ENCODE measurements at regions not wholly inside any gene's neighbourhood (a gene's known extent, or its start where the extent isn't known, plus 50 kb on each side); places are given as distances from the start of the nearest gene placed in this dataset.
"Not testable (repeated sequence)": the region's sequence is repeated elsewhere in the genome, so short reads cannot be mapped to it uniquely, and the experiment has no call there.

DNA sequence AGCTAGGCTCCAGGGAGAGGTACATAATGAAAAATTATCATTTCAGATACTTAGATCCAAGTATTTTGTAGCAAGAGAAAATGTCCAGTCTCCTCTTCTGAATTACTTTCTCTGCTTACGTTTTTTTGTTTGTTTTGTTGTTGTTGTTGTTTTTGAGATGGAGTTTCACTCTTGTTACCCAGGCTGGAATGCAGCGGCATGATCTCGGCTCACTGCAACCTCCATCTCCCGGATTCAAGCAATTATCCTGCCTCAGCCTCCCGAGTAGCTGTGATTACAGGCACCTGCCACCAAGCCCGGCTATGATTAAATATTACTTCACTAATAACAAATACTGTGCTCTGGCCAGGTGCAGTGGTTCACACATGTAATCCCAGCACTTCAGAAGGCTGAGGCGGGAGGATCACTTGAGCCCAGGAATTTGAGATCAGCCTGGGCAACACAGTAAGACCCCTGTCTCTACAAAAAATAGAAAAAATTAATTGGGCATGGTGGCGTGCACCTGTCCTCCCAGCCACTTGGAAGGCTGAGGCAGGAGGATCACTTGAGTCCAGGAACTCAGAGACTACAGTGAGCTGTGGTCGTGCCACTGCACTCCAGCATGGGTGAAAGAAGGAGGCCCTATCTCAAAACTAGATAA is 155.0 kb upstream of the JARID2 start:
- DNase-seq, result no peak

DNA sequence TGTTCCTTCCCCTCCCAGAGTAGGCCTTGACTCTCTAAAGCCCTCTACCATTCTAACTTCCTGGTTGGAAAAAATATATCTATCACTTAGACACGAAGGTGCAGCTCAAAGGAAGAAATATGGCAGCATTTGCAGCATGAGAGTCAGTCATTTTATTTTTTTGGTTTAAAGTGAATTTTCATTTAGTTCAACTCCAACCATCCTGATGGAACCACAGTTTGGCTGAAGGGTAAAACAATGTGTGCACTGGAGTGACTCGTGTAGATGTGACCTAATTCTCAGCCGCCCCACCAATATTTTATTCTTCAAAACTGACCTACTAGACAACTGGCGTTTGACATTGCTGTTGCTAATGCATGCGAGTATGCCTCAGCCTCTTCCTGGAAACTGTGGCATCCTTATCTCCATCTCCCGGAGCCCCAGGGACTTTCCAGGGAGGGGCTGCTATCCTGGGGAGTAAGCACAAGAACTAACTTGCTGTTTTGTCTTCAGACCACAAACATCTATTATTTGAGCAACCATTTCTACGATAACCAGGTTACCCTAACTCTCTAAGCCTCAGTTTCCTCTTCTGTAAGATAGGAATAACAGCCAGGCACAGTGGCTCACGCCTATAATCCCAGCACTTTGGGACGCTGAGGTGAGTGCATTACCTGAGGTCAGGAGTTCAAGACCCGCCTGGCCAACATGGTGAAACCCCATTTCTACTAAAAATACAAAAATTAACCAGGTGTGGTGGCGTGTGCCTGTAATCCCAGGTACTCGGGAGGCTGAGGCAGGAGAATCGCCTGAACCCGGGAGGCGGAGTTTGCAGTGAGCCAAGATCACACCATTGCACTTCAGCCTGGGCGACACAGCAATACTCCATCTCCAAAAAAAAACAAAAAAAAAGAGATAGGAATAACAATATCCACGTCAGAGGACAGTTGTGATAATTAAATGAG is 148.7 kb upstream of the JARID2 start:
- no peak for DNase-seq

DNA sequence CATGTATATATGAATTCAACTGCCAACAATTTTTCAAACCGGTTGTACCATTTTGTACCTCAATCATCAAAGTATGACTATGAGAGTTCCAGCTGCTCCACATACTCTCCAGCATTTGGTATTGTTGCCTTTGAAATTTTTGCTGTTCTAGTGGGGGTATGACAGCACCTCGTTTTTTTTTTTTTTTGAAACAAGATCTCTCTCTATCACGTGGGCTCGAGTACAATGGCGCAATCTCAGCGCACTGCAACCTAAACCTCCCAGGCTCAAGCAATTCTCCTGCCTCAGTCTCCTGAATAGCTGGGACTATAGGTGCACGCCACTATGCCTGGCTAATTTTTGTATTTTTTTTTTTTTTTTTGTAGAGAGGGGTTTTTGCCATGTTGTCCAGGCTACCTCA is 144.7 kb upstream of the JARID2 start:
- DNase-seq, result no peak

DNA sequence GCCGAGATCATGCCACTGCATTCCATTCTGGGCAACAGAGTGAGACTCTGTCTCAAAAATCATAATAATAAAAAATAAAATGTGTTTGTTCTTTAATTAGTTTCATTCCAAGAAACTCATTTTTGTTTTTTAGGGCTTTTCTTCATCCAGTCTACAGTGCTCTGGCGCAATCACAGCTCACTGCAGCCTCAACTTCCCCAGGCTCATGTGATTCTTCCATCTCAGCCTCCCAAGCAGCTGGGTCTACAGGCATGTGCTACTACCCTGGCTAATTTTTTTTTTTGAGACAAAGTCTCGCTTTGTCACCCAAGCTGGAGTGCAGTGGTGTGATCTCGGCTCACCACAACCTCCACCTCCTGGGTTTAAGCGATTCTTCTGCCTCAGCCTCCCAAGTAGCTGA is 143.6 kb upstream of the JARID2 start:
- DNase-seq, result no peak

DNA sequence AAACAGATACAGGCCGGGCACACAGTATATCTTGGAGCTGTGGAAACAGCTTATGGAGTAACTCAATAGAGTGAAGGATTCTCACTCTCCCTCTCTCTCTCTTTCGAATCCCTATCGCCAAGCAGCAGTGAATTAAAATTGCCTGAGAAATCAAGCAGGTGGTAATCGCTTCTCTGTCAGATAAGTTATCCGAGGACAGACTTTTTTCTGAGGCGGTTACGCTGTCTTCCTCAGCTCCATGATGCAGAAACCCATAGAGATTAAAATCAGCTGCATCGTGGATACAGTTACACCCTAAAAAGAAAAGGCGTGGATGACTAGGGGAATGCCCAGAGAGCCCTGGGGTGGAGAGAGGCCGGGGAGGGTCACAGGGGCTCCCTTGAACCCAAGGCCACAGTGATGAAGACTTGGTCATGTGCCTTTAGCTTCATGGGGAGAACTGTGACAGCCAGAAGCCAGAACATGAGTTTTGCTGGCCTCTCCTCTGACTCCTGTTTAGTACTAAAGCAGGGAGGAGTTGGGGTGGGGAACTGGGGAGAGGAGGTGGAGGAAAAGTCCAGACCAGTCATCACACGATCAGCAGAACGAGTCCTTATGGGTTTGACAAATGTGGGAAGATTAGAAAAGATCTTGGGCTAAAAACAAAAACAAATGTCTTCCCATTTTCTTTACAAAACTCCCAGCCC is 138.8 kb upstream of the JARID2 start:
- no peak for DNase-seq

DNA sequence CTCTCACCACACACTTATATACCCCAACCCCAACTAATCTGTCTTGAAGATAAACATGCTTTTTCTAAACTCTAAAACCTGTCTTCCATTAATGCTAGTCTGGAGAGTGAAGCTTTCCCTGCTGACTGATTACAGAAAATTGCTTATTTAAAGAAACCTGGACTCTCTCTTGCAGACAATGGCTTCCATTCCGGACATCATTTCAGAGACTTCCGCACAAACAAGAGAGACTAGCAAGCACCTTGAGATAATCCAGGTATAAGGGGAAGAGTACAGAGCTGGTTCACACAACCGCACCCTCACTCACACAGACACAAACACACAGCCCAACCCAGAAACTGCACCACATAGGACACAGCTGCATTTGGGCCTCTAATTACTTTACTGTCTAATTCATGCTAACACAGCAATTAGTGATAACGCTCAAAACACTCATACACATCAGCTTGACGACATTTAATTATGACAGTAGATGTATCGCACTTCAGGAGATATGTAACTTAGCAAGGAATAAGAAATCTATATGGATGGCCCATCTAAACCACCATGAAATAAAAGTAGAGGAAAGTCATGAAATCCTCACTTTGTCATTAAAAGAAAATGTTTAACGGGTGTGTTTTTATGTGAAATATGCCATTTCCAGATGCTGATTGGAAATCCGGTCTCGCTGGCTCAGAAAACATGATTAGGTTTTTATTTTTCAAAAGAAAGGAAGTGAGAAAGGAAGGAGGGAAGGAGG is 138.1 kb upstream of the JARID2 start:
- no peak for DNase-seq

DNA sequence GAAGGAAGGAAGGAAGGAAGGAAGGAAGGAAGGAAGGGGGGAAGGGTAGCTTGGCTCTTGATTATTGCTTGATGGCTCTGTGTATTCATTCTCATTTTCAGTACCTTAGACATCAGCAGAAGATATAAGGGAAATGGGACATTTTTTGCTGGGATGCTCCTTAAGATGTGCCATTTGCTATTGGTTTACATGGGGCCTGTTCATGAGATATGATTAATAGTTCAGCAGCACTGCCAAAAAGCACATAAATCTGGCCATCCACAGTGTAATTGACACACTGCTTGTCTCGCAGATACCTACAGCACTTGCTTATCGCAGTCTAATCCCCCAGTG is 137.5 kb upstream of the JARID2 start:
- no peak for DNase-seq

DNA sequence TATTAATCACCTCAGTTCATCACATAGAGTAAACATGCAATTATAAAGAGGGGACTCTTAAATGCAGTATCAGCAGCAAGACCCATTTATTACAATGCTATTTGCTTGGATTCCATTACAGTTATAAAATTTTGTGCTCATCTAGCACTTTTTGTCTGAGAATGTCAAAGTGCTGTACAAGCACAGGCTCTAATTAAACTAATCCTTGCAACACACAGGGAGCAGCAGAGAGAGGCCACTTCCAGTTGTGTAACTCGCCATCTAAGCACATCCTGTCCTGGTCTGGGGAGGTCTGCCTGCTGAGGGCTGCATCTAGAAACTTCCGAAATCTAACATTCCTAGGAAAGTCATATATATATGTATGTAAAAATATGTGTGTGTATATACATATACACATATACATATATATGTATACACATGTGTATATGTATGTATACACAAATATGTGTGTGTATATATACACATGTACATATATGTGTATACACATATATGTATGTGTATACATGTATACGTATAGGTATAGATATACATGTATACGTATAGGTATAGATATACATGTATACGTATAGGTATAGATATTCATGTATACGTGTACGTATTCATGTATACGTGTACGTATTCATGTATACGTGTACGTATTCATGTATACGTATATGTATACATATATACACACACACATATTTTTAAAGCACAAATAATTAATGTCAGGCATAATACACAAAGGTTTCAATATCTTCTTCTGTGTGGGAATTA is 136.4 kb upstream of the JARID2 start:
- no peak for DNase-seq

DNA sequence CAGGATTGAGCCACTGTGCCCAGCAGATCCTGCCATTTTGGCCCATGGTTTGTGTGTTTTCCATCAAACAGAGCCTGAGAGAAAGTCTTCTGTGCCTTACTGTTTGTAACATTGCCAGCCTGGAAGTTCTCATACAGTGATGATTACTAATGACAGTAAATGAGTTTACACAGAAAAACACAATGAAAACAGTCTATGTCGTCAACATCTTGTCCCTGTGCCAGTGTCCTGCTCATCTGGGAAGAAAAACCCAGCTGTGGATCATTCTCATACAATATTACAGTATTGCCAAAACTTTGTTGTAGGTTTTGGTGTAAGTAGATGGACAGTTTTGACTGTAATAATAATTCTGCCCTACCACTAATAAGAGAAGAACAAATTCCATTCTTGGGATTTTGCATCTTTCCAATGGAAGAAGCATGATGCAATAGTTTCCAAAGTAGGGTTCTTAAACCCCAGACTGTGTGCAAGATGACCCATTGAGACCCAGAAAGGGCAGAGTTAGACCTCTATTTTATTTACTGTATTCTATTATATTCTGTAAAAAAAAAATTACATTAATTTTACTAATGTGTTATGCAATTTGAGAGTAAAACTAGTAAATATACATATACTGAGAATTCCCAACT is 135.0 kb upstream of the JARID2 start:
- DNase-seq, result no peak

DNA sequence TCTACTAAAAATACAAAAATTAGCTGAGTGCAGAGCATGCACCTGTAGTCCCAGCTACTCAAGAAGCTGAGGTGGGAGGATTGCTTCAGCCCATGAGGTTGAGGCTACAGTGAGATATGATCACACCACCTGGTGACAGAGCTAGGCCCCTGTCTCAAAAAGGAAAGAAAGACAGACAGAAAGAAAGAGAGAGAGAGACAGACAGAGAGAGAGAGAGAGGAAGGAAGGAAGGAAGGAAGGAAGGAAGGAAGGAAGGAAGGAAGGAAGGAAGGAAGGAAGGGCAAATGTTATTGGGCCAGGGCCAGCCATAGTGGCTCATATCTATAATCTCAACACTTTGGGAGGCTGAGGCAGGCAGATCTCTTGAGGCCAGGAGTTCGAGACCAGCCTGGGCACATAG is 134.3 kb upstream of the JARID2 start:
- not testable (repeated sequence) for DNase-seq

DNA sequence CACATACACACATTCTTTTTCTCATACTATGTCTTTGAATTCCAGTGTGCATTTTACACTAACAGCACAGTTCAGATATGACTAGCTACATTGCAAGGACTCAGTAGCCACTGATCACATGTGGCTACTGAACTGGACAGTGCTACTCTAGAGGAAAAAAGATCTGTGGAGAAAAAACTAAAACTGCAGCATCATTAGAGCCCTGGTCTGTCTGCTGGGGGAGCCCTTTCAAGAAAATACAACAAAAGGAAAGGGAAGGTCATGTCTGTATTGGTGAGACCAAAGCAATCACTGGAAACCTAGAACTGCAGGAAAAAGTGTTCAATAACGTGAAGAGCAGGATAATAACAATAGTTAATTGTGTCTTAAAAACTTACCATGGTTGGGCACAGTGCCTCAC is 132.3 kb upstream of the JARID2 start:
- no peak for DNase-seq

DNA sequence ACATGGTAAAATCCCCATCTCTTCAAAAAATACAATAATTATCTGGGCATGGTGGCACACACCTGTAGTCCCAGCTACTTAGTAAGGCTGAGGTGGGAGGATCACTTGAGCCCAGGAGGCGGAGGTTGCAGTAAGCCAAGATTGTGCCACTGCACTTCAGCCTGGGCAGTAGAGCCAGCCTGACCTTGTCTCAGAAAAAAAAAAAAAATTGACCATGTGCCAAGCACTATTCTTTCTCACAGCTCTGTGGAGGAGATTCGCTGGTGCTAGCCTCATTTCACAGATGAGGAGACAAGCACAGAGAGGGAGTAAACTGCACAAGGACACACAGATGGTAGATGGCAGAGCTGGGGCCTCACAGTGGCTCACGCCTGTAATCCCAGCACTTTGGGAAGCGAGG is 131.8 kb upstream of the JARID2 start:
- DNase-seq, result no peak

DNA sequence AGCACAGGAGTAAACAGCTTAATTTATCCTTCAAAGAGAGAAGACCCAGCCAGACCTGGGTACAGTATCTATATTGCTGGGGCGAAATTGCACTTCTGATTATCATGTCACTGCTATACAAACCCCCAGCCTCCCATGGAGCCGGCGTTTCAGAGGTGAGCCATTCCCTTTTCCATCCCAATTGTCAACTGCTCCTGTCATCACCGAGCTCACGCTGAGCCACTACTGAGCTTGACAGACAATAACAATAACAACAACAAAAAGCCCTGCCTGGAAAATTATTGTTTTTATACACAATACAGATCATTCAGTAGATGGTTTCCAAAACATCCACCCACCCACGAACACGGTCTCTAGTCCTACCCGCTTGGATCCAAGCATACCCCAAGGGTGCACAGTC is 129.0 kb upstream of the JARID2 start:
- DNase-seq, result no peak

DNA sequence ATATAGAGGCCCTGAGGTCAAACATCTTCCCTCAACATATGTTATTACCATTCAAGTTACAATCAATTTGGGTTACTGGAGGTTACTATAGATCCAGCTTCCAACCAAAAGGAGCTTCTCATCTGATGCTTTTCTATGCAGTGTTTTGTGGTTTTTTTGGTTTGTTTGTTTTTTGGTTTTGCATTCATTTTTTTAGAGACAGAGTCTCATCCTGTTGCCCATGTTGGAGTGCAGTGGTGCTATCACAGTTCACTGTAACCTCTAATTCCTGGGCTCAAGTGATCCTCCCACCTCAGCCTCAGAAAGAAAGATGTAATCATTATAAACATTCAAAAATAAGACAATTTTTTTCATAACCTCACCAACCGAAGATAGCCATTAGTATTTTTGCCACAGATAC is 124.4 kb upstream of the JARID2 start:
- no peak for DNase-seq

DNA sequence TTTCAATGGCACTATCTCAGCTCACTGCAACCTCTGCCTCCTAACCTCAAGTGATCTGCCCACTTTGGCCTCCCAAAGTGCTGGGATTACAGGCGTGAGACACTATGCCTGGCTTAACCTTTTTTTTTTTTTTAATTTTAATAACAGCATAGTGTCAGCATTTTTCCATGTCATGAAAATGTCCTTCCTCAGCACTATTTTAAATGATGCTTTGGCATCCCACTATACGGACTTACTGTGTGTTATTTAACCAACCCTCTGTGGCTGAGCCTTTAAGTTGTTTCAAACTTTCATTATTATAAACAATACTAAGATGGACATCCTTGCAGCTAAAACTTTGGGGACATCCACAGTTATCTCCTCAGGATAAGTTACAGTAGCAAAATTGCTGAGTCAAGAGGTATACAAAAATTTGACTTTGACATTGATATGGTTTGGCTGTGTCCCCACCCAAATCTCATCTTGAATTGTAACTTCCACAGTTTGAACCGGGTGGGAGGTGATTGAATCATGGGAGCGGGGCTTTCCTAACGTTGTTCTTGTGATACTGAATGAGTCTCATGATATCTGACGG is 123.8 kb upstream of the JARID2 start:
- no peak for DNase-seq

DNA sequence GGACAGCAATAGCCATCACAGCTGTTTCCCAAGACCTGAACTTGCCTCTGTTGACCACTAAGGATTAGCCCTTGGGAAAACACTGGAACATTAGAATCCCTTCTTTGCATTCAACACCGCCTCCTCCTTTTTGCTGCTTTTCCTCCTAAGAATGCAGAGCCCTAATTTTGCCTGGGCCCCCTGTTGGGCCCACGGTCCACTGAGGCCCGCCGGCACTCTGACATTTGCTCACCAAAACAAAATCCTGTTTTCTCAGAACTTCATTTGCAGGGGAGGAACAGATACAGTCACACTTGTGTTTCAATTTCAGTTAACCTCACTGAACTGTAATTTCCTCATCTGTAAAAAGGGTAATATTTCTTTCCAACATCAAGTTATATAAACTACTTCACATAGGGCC is 116.0 kb upstream of the JARID2 start:
- no peak for DNase-seq

DNA sequence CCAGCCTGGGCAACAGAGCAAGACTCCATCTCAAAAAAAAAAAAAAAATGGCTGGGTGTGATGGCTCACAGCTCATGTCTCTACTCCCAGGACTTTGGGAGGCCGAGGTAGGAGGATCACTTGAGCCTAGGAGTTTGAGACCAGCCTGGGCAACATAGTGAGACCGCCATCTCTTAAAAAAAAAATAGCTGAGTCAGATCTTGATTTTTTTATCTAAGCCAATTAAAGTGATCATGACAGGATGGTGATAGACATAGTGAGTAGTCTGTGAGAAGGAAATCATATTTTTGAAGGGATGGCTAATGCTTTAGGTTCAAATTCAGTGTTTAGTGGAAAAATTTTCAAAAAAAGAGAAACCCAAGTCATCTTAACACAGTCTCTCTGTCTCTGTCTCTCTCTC is 114.6 kb upstream of the JARID2 start:
- DNase-seq, result no peak

DNA sequence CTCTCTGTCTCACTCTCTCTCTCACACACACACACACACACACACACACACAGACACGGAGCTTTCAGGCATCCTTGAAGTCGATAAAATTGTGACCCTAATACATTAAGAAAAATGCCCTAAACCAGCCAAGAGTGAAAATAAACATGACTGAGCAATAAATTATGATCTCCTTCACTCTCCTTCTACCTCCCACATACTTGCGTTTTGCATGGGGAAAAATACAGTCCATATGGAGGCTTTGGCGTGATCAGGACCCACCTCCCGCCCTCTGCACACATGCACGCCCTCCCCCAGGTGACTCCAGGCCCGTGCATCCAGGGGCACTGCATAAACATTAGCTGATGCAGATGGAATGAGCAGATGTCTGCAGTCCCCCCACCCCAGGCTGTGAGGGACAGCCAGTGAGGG is 114.2 kb upstream of the JARID2 start:
- DNase-seq, result no peak

DNA sequence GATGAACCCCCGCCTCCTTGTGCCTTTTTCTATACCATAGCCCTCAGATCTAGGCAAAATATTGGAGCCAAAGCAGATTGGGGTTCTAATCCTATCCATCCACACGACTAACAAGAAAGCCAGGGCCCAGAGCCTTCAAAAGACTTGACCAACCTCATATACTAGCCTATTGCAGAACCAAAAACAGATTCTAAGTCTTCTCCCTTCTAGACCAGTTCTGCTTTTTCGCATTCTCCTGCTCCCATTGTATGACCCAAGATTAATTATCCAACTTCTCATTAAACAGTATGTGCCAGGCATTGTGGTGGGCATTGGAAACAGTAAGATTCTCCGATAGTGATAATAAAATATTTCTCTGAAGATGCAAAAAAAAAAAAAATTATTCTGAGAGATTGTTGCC is 113.7 kb upstream of the JARID2 start:
- DNase-seq, result no peak

DNA sequence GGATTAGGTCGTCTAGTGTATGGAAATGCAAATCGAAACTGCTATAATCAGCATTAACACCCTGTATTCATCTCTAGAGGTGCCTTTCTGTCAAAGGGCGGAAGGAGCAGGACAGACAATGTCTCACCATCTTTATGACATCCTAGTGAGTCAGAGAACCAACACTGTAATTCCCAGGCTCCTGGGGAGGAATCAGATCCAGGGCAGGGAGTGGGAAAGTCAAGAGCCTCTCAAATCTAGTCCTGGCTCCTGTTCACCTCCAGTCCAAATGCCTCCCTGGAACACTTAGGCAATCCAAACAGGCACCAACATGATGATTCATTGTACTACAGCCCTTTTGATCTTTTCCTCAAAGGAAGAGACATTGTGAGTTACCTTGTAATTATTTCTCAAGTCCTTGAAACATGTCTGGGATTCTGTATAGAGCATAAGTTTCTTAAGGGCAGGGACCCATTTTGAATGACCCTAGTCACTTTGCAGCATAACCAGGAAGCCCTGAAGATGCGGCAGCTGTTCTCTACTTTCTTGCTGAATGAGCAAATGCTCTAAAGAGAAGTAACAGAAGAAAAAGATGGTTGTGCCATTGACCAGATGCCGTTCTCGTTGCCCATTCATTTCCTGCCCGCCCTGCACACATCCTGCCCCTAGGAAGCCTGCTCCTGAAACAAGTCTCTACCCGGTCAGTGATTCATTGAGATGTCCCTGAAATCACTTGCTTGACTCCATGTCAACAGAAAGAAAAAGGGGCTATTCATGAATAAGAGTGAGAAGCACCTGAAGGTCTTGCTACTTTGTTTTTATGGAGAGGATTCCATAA is 112.8 kb upstream of the JARID2 start:
- no peak for DNase-seq

DNA sequence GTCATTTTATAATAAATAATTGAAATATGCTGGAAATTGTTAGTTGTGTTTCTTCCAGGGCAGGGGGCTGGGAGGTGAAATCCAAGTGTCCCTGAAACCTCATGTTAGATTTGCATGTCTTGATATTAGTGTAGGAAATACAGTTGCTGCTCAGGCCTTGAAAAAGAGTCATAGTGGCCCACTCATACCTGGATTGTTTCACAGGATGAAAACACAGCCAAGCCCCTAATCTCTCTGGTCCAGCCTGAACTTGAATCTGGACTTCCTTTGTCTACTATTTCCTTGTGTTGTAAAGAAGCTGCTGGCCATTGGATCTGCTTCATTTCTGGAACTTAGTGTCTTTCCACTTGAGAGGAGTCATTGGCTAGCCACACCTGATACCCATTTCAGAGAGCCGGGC is 108.8 kb upstream of the JARID2 start:
- no peak for DNase-seq

All from activated effector memory CD4-positive, alpha-beta T cell treated with Interleukin-2 at 50 U/mL for 16 hours (primary cell).